H1 (cell line): ENCODE measurements at regions not wholly inside any gene's neighbourhood (a gene's known extent, or its start where the extent isn't known, plus 50 kb on each side); places are given as distances from the start of the nearest gene placed in this dataset.

ENCODE experiments used
- CHD2 ChIP-seq: IDR thresholded peaks from 2 replicates; pipeline ENCODE4 v1.6.1; 2012; ENCODE audit warnings: low read length, improper control_type of control experiment
- CTCF ChIP-seq, 3 experiments: IDR thresholded peaks; 1 replicate in 2 of 3; 2 replicates in 1 of 3; pipeline versions ENCODE4 v1.5.1 to v1.6.1; 2011; ENCODE audit warnings: low read length in 3 of 3, mild to moderate bottlenecking in 3 of 3, inconsistent platforms in 2 of 3, low read depth in 1 of 3, moderate library complexity in 1 of 3; ENCODE audit not compliant: insufficient read depth in 1 of 3; ENCODE audit errors: control extremely low read depth in 1 of 3
- EGR1 ChIP-seq: IDR thresholded peaks from 2 replicates; pipeline ENCODE4 v1.6.1; 2011; ENCODE audit warnings: low read depth, low read length, borderline replicate concordance
- EP300 ChIP-seq, 2 experiments: IDR thresholded peaks; 1 replicate in 1 of 2; 2 replicates in 1 of 2; pipeline ENCODE4 v1.6.1; 2011 to 2012; ENCODE audit warnings: low read depth in 2 of 2, low read length in 2 of 2, mild to moderate bottlenecking in 2 of 2, borderline replicate concordance in 1 of 2, inconsistent platforms in 1 of 2, moderate library complexity in 1 of 2
- FOSL1 ChIP-seq: IDR thresholded peaks from 2 replicates; pipeline ENCODE4 v1.6.1; 2011; ENCODE audit warnings: mild to moderate bottlenecking, low read depth, low read length, moderate library complexity; ENCODE audit not compliant: insufficient read depth
- USF2 ChIP-seq: IDR thresholded peaks from 2 replicates; pipeline ENCODE4 v1.6.1; 2011; ENCODE audit warnings: low read length, improper control_type of control experiment

- TF ChIP-seq CTCF (IDR thresholded peaks at IDR 0.05; ENCODE audit: control extremely low read depth in 1 of 3, insufficient read depth in 1 of 3, low read depth in 1 of 3, low read length in 3 of 3) = no peak
- no peak for TF ChIP-seq EP300 (IDR thresholded peaks at IDR 0.05; ENCODE audit: borderline replicate concordance in 1 of 2, low read depth in 2 of 2, low read length in 2 of 2)
- TF ChIP-seq CHD2 = no peak
- no peak for TF ChIP-seq FOSL1
- no peak for TF ChIP-seq EGR1
- no peak for TF ChIP-seq USF2
Measured at GRCh38 chr18:11289248-11289647, 139.9 kb upstream of the PIEZO2 start.
